ENCODE measurements at regions not wholly inside any gene's neighbourhood (a gene's known extent, or its start where the extent isn't known, plus 50 kb on each side); places are given as distances from the start of the nearest gene placed in this dataset.
"Not testable (repeated sequence)": the region's sequence is repeated elsewhere in the genome, so short reads cannot be mapped to it uniquely, and the experiment has no call there.

- H3K9me3 Mint-ChIP-seq = peaks cover 0 to 37% (median 16%) of the 10 kb centered on the region in 11 donors
- H3K4me3 Mint-ChIP-seq; H3K27me3 ChIP-seq (ENCODE audit: control insufficient read depth in 2 of 2, insufficient read depth in 2 of 2, low read length in 2 of 2); H3K27ac ChIP-seq (ENCODE audit: low read depth, low read length); H3K27ac Mint-ChIP-seq; ATAC-seq; intact Hi-C loops (cut with micrococcal nuclease); H3K36me3 Mint-ChIP-seq; POLR2A ChIA-PET; H3K4me3 ChIP-seq (ENCODE audit: low read length); H3K27me3 Mint-ChIP-seq; DNase-seq; H3K4me1 ChIP-seq (ENCODE audit: control insufficient read depth in 2 of 2, insufficient read depth in 2 of 2, low read length in 2 of 2); H3K36me3 ChIP-seq (ENCODE audit: control insufficient read depth in 2 of 3, insufficient read depth in 3 of 3, low read length in 3 of 3); H3K4me1 Mint-ChIP-seq; H3K9me3 ChIP-seq (ENCODE audit: control insufficient read depth in 2 of 3, low read length in 3 of 3); CTCF ChIA-PET: not testable (repeated sequence)
Measured at GRCh38 chrX:23458957-23459356, 124.3 kb downstream of the PTCHD1 start.

- Histone ChIP-seq H3K27me3 (ENCODE audit: control insufficient read depth in 2 of 2, insufficient read depth in 2 of 2, low read length in 2 of 2) (no peaks in the 10 kb centered on the region), H3K9me3 (ENCODE audit: control insufficient read depth in 2 of 3, low read length in 3 of 3) (peaks cover 0 to 4% (median 0%) of the 10 kb centered on the region in 3 experiments), H3K4me1 (ENCODE audit: control insufficient read depth in 2 of 2, insufficient read depth in 2 of 2, low read length in 2 of 2) (no peaks in the 10 kb centered on the region), H3K4me3 (ENCODE audit: low read length) (no peak overlapping the region), H3K36me3 (ENCODE audit: control insufficient read depth in 2 of 3, insufficient read depth in 3 of 3, low read length in 3 of 3) (no peaks in the 10 kb centered on the region), H3K27ac (ENCODE audit: low read depth, low read length) (no peak overlapping the region)
- Mint-ChIP-seq H3K36me3 (peaks cover 0 to 3% (median 0%) of the 10 kb centered on the region in 5 donors), H3K27me3 (peaks cover 0 to 6% (median 0%) of the 10 kb centered on the region in 5 donors), H3K27ac (no peak overlapping the region), H3K4me3 (no peak overlapping the region), H3K4me1 (no peaks in the 10 kb centered on the region), H3K9me3 (peaks cover 0 to 74% (median 29%) of the 10 kb centered on the region in 11 donors)
- intact Hi-C loops (cut with micrococcal nuclease) = no loop called here
- ChIA-PET POLR2A (no interaction called here), CTCF (no interaction called here)
- DNase-seq (no peak), ATAC-seq (no peak)
Measured at GRCh38 chrX:23465105-23465791, 130.6 kb downstream of the PTCHD1 start.

GRCh38 chrX:23465985-23466384 is 131.3 kb downstream of the PTCHD1 start:
- intact Hi-C loops (cut with micrococcal nuclease) = no loop called here
- ChIA-PET POLR2A (no interaction called here), CTCF (no interaction called here)
- H3K36me3 Mint-ChIP-seq = peaks cover 0 to 3% (median 0%) of the 10 kb centered on the region in 5 donors
- no peaks in the 10 kb centered on the region for H3K4me1 Mint-ChIP-seq
- H3K4me1 ChIP-seq (ENCODE audit: control insufficient read depth in 2 of 2, insufficient read depth in 2 of 2, low read length in 2 of 2) = no peaks in the 10 kb centered on the region
- DNase-seq = no peak
- H3K9me3 ChIP-seq (ENCODE audit: control insufficient read depth in 2 of 3, low read length in 3 of 3) = peaks cover 0 to 4% (median 0%) of the 10 kb centered on the region in 3 experiments
- H3K36me3 ChIP-seq (ENCODE audit: control insufficient read depth in 2 of 3, insufficient read depth in 3 of 3, low read length in 3 of 3) = no peaks in the 10 kb centered on the region
- H3K4me3 ChIP-seq (ENCODE audit: low read length) = no peak overlapping the region
- no peaks in the 10 kb centered on the region for H3K27me3 ChIP-seq (ENCODE audit: control insufficient read depth in 2 of 2, insufficient read depth in 2 of 2, low read length in 2 of 2)
- peaks cover 0 to 71% (median 27%) of the 10 kb centered on the region in 11 donors for H3K9me3 Mint-ChIP-seq
- H3K27ac ChIP-seq (ENCODE audit: low read depth, low read length) = no peak overlapping the region
- no peak overlapping the region for H3K27ac Mint-ChIP-seq
- H3K27me3 Mint-ChIP-seq = peaks cover 0 to 6% (median 0%) of the 10 kb centered on the region in 5 donors
- no peak overlapping the region for H3K4me3 Mint-ChIP-seq
- no peak for ATAC-seq

GRCh38 chrX:23478056-23478455 is 143.4 kb downstream of the PTCHD1 start:
- Mint-ChIP-seq H3K36me3 (no peaks in the 10 kb centered on the region), H3K9me3 (peaks cover 0 to 19% (median 5%) of the 10 kb centered on the region in 11 donors), H3K27ac (no peak overlapping the region), H3K27me3 (peaks cover 0 to 9% (median 5%) of the 10 kb centered on the region in 5 donors), H3K4me1 (no peaks in the 10 kb centered on the region), H3K4me3 (no peak overlapping the region)
- no peaks in the 10 kb centered on the region for H3K27me3 ChIP-seq (ENCODE audit: control insufficient read depth in 2 of 2, insufficient read depth in 2 of 2, low read length in 2 of 2)
- ChIA-PET CTCF (no interaction called here), POLR2A (no interaction called here)
- no peak overlapping the region for H3K27ac ChIP-seq (ENCODE audit: low read depth, low read length)
- no peak overlapping the region for H3K4me3 ChIP-seq (ENCODE audit: low read length)
- DNase-seq (no peak), ATAC-seq (no peak)
- no peaks in the 10 kb centered on the region for H3K4me1 ChIP-seq (ENCODE audit: control insufficient read depth in 2 of 2, insufficient read depth in 2 of 2, low read length in 2 of 2)
- intact Hi-C loops (cut with micrococcal nuclease) = no loop called here
- H3K36me3 ChIP-seq (ENCODE audit: control insufficient read depth in 2 of 3, insufficient read depth in 3 of 3, low read length in 3 of 3) = no peaks in the 10 kb centered on the region
- H3K9me3 ChIP-seq (ENCODE audit: control insufficient read depth in 2 of 3, low read length in 3 of 3) = no peaks in the 10 kb centered on the region

GRCh38 chrX:23478561-23478960 is 143.9 kb downstream of the PTCHD1 start:
- Mint-ChIP-seq H3K27me3 (peaks cover 0 to 9% (median 5%) of the 10 kb centered on the region in 5 donors), H3K9me3 (peaks cover 0 to 19% (median 5%) of the 10 kb centered on the region in 11 donors), H3K36me3 (no peaks in the 10 kb centered on the region), H3K4me1 (no peaks in the 10 kb centered on the region), H3K4me3 (no peak overlapping the region), H3K27ac (no peak overlapping the region)
- Histone ChIP-seq H3K4me3 (ENCODE audit: low read length) (no peak overlapping the region), H3K36me3 (ENCODE audit: control insufficient read depth in 2 of 3, insufficient read depth in 3 of 3, low read length in 3 of 3) (no peaks in the 10 kb centered on the region), H3K27me3 (ENCODE audit: control insufficient read depth in 2 of 2, insufficient read depth in 2 of 2, low read length in 2 of 2) (no peaks in the 10 kb centered on the region), H3K9me3 (ENCODE audit: control insufficient read depth in 2 of 3, low read length in 3 of 3) (no peaks in the 10 kb centered on the region), H3K4me1 (ENCODE audit: control insufficient read depth in 2 of 2, insufficient read depth in 2 of 2, low read length in 2 of 2) (no peaks in the 10 kb centered on the region), H3K27ac (ENCODE audit: low read depth, low read length) (no peak overlapping the region)
- DNase-seq (no peak), ATAC-seq (no peak)
- ChIA-PET POLR2A (no interaction called here), CTCF (no interaction called here)
- intact Hi-C loops (cut with micrococcal nuclease) = no loop called here

GRCh38 chrX:23482561-23482960 is 147.9 kb downstream of the PTCHD1 start:
- no peaks in the 10 kb centered on the region for H3K4me1 Mint-ChIP-seq
- no peak overlapping the region for H3K4me3 Mint-ChIP-seq
- Histone ChIP-seq H3K27me3 (ENCODE audit: control insufficient read depth in 2 of 2, insufficient read depth in 2 of 2, low read length in 2 of 2) (no peaks in the 10 kb centered on the region), H3K4me3 (ENCODE audit: low read length) (no peak overlapping the region), H3K4me1 (ENCODE audit: control insufficient read depth in 2 of 2, insufficient read depth in 2 of 2, low read length in 2 of 2) (no peaks in the 10 kb centered on the region), H3K9me3 (ENCODE audit: control insufficient read depth in 2 of 3, low read length in 3 of 3) (no peaks in the 10 kb centered on the region), H3K36me3 (ENCODE audit: control insufficient read depth in 2 of 3, insufficient read depth in 3 of 3, low read length in 3 of 3) (no peaks in the 10 kb centered on the region), H3K27ac (ENCODE audit: low read depth, low read length) (no peak overlapping the region)
- H3K27me3 Mint-ChIP-seq = peaks cover 0 to 12% (median 0%) of the 10 kb centered on the region in 5 donors
- DNase-seq (no peak), ATAC-seq (no peak)
- no peaks in the 10 kb centered on the region for H3K36me3 Mint-ChIP-seq
- ChIA-PET POLR2A (no interaction called here), CTCF (no interaction called here)
- intact Hi-C loops (cut with micrococcal nuclease) = no loop called here
- H3K27ac Mint-ChIP-seq = no peak overlapping the region
- H3K9me3 Mint-ChIP-seq = peaks cover 0 to 11% (median 1%) of the 10 kb centered on the region in 11 donors

GRCh38 chrX:23483396-23483795 is 148.7 kb downstream of the PTCHD1 start:
- Histone ChIP-seq H3K9me3 (ENCODE audit: control insufficient read depth in 2 of 3, low read length in 3 of 3) (no peaks in the 10 kb centered on the region), H3K4me1 (ENCODE audit: control insufficient read depth in 2 of 2, insufficient read depth in 2 of 2, low read length in 2 of 2) (no peaks in the 10 kb centered on the region), H3K27ac (ENCODE audit: low read depth, low read length) (no peak overlapping the region), H3K4me3 (ENCODE audit: low read length) (no peak overlapping the region), H3K27me3 (ENCODE audit: control insufficient read depth in 2 of 2, insufficient read depth in 2 of 2, low read length in 2 of 2) (no peaks in the 10 kb centered on the region), H3K36me3 (ENCODE audit: control insufficient read depth in 2 of 3, insufficient read depth in 3 of 3, low read length in 3 of 3) (no peaks in the 10 kb centered on the region)
- no peak for ATAC-seq
- H3K27ac Mint-ChIP-seq = no peak overlapping the region
- POLR2A ChIA-PET = no interaction called here
- no peak for DNase-seq
- no peaks in the 10 kb centered on the region for H3K36me3 Mint-ChIP-seq
- CTCF ChIA-PET = no interaction called here
- H3K4me1 Mint-ChIP-seq = no peaks in the 10 kb centered on the region
- intact Hi-C loops (cut with micrococcal nuclease) = no loop called here
- peaks cover 0 to 11% (median 2%) of the 10 kb centered on the region in 11 donors for H3K9me3 Mint-ChIP-seq
- H3K27me3 Mint-ChIP-seq = peaks cover 0 to 13% (median 0%) of the 10 kb centered on the region in 5 donors
- H3K4me3 Mint-ChIP-seq = no peak overlapping the region

Data from naive thymus-derived CD4-positive, alpha-beta T cell (primary cell).